Mesenchymal stem cell (in vitro differentiated cells and primary cell): ENCODE measurements at regions not wholly inside any gene's neighbourhood (a gene's known extent, or its start where the extent isn't known, plus 50 kb on each side); places are given as distances from the start of the nearest gene placed in this dataset.
"Not testable (repeated sequence)": the region's sequence is repeated elsewhere in the genome, so short reads cannot be mapped to it uniquely, and the experiment has no call there.

Source experiments
- DNase-seq: peaks from one replicate; pipeline ENCODE4 v3.0.0-alpha.2; 2013
- H2AFZ ChIP-seq: one replicate; pipeline ENCODE4 v1.6.1; 2013; ENCODE audit warnings: low read depth, mild to moderate bottlenecking, control low read depth, inconsistent platforms, low read length, moderate library complexity
- H2AK5ac ChIP-seq: 2 replicates; pipeline ENCODE4 v1.6.1; 2013; ENCODE audit warnings: low read length, moderate library complexity, mild to moderate bottlenecking, inconsistent platforms; ENCODE audit not compliant: severe bottlenecking
- H2BK120ac ChIP-seq: one replicate; pipeline ENCODE4 v1.6.1; 2013; ENCODE audit warnings: low read depth, mild to moderate bottlenecking, inconsistent platforms, low read length, moderate library complexity
- H2BK12ac ChIP-seq, 2 experiments: one replicate each; pipeline ENCODE4 v1.6.1; 2013; ENCODE audit warnings: inconsistent platforms in 2 of 2, low read length in 2 of 2, mild to moderate bottlenecking in 2 of 2, moderate library complexity in 2 of 2, control low read depth in 1 of 2
- H2BK15ac ChIP-seq: one replicate; pipeline ENCODE4 v1.6.1; 2013; ENCODE audit warnings: mild to moderate bottlenecking, low read depth, inconsistent platforms; ENCODE audit not compliant: poor library complexity, severe bottlenecking
- H2BK5ac ChIP-seq: 2 replicates; pipeline ENCODE4 v1.6.1; 2013; ENCODE audit warnings: low read depth, mild to moderate bottlenecking, low read length, control low read depth, inconsistent platforms; ENCODE audit not compliant: poor library complexity, severe bottlenecking
- H3K14ac ChIP-seq, 2 experiments: one replicate each; pipeline ENCODE4 v1.6.1; 2013; ENCODE audit warnings: inconsistent platforms in 2 of 2, low read length in 2 of 2, control low read depth in 1 of 2, mild to moderate bottlenecking in 1 of 2, moderate library complexity in 1 of 2
- H3K18ac ChIP-seq, 2 experiments: one replicate each; pipeline ENCODE4 v1.6.1; 2013; ENCODE audit warnings: inconsistent platforms in 2 of 2, low read length in 2 of 2, control low read depth in 1 of 2, low read depth in 1 of 2, mild to moderate bottlenecking in 1 of 2
- H3K23ac ChIP-seq, 2 experiments: one replicate each; pipeline ENCODE4 v1.6.1; 2013; ENCODE audit warnings: inconsistent platforms in 2 of 2, low read length in 2 of 2, mild to moderate bottlenecking in 2 of 2, moderate library complexity in 2 of 2, control low read depth in 1 of 2
- H3K27ac ChIP-seq: 2 replicates; pipeline ENCODE4 v1.5.1; 2013; ENCODE audit warnings: mild to moderate bottlenecking, moderate library complexity, low read length, control low read depth, inconsistent platforms; ENCODE audit not compliant: poor library complexity, severe bottlenecking
- H3K27me3 ChIP-seq, 2 experiments: 2 replicates each; pipeline versions ENCODE4 v1.6.1 to v1.7.0; 2013; ENCODE audit warnings: low read length in 2 of 2, mild to moderate bottlenecking in 2 of 2, moderate library complexity in 2 of 2, control low read depth in 1 of 2, inconsistent platforms in 1 of 2; ENCODE audit not compliant: control insufficient read depth in 1 of 2, insufficient read depth in 1 of 2
- H3K36me3 ChIP-seq, 2 experiments: 2 replicates each; pipeline versions ENCODE4 v1.6.1 to v1.7.0; 2013; ENCODE audit warnings: low read length in 2 of 2, control low read depth in 1 of 2, inconsistent platforms in 1 of 2, low read depth in 1 of 2, mild to moderate bottlenecking in 1 of 2; ENCODE audit not compliant: insufficient read depth in 2 of 2, control insufficient read depth in 1 of 2
- H3K4ac ChIP-seq, 2 experiments: one replicate each; pipeline ENCODE4 v1.6.1; 2013; ENCODE audit warnings: inconsistent platforms in 2 of 2, low read length in 2 of 2, mild to moderate bottlenecking in 2 of 2, moderate library complexity in 2 of 2, control low read depth in 1 of 2, low read depth in 1 of 2
- H3K4me1 ChIP-seq: 2 replicates; pipeline ENCODE4 v1.6.1; 2013; ENCODE audit warnings: low read depth, low read length, control low read depth; ENCODE audit not compliant: control insufficient read depth, insufficient read depth
- H3K4me2 ChIP-seq: 2 replicates; pipeline ENCODE4 v1.6.1; 2013; ENCODE audit warnings: low read length, mild to moderate bottlenecking, inconsistent platforms; ENCODE audit not compliant: poor library complexity, severe bottlenecking
- H3K4me3 ChIP-seq, 2 experiments: 2 replicates each; pipeline versions ENCODE4 v1.5.1 to v1.7.0; 2013; ENCODE audit warnings: low read length in 2 of 2, mild to moderate bottlenecking in 2 of 2, control low read depth in 1 of 2, low read depth in 1 of 2; ENCODE audit not compliant: insufficient read depth in 1 of 2
- H3K79me1 ChIP-seq: replicated peaks from 2 replicates; pipeline ENCODE4 v1.6.1; 2013; ENCODE audit warnings: mild to moderate bottlenecking, control low read depth, low read length, inconsistent platforms; ENCODE audit not compliant: poor library complexity, severe bottlenecking
- H3K9ac ChIP-seq: 2 replicates; pipeline ENCODE4 v1.7.0; 2013; ENCODE audit warnings: mild to moderate bottlenecking, low read length, moderate library complexity
- H3K9me3 ChIP-seq: 2 replicates; pipeline ENCODE4 v1.7.0; 2013; ENCODE audit warnings: mild to moderate bottlenecking, low read length; ENCODE audit not compliant: control insufficient read depth
- H4K8ac ChIP-seq: one replicate; pipeline ENCODE4 v1.6.1; 2013; ENCODE audit warnings: inconsistent platforms, mild to moderate bottlenecking, low read length, moderate library complexity
- H4K91ac ChIP-seq: one replicate; pipeline ENCODE4 v1.6.1; 2013; ENCODE audit warnings: mild to moderate bottlenecking, low read length, inconsistent platforms
- WGBS: methylation state at CpG from one replicate; pipeline ENCODE4 v1.1.7; 2013; ENCODE audit warnings: mixed read lengths; 5-methylcytosine and 5-hydroxymethylcytosine counted together

DNA sequence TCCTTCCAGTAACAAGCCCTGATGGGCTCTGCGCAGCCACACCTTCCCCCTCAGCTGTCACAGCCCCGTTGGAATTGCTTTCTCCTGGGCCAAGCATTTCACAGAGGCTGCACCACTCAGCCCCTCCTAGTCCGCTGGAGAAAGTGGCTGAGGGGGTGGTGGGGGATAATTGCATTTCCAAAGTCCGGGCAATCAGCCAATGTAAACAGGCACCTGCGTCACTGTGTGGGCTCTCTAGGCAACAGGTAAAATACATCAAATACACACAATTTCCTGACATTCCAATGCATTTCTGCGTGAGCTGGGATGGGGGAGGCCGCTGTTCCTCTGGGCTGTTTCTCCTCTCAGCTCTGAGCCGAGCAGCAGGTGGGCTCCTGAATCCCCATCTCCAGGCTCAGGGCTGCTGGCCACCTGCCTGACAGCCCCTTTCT is 281.1 kb downstream of the ADGRD1 start:
- H3K18ac ChIP-seq, H2BK15ac ChIP-seq, H3K9ac ChIP-seq, H2BK120ac ChIP-seq, H3K79me1 ChIP-seq, H3K4ac ChIP-seq, H3K36me3 ChIP-seq, H3K4me2 ChIP-seq, H2AK5ac ChIP-seq, DNase-seq, H4K91ac ChIP-seq, H3K4me3 ChIP-seq, H3K4me1 ChIP-seq, H3K27ac ChIP-seq, H2AFZ ChIP-seq, H3K9me3 ChIP-seq, H4K8ac ChIP-seq, H3K23ac ChIP-seq, H3K14ac ChIP-seq, H2BK12ac ChIP-seq, H2BK5ac ChIP-seq: not testable (repeated sequence)
- H3K27me3 ChIP-seq: peaks cover 0 to 11% of the 10 kb centered on the region in 2 experiments
- no CpG with 5 or more reads among the region's 8 CpGs for WGBS

DNA sequence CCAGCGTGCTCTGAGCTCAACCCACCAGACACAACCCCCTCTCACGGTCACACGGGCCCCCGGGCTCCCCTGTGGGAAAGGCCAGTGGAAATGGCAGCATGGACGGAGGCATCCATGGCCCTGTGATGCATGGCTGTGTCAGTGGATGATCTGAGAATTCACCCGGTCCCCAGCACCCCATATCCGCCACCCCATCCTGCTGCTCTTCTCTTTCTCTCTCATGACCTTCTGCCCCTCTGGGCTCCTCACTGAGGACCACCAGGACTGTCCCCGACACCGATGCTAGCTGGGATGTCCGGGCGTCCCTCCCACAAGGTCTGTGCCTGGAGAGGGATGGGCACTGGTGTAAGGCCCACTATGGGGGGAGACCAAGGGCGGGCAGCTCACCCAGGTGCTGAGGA is 282.2 kb downstream of the ADGRD1 start:
- peaks cover 5% of the 10 kb centered on the region for H3K9me3 ChIP-seq
- no peak overlapping the region for H3K4ac ChIP-seq
- no peak overlapping the region for H2BK5ac ChIP-seq
- H3K23ac ChIP-seq: no peak overlapping the region
- H2BK15ac ChIP-seq: no peak overlapping the region
- no peak overlapping the region for H3K27ac ChIP-seq
- no peaks in the 10 kb centered on the region for H3K79me1 ChIP-seq
- no peak overlapping the region for H3K18ac ChIP-seq
- no peak overlapping the region for H4K8ac ChIP-seq
- no peaks in the 10 kb centered on the region for H3K4me1 ChIP-seq
- WGBS: 75% methylated on average over 8 of the region's 12 CpGs
- no peak overlapping the region for H2BK12ac ChIP-seq
- H3K4me3 ChIP-seq: no peak overlapping the region
- H3K4me2 ChIP-seq: no peak overlapping the region
- H3K14ac ChIP-seq: no peak overlapping the region
- H2AK5ac ChIP-seq: no peak overlapping the region
- H3K27me3 ChIP-seq: peaks cover 0 to 8% of the 10 kb centered on the region in 2 experiments
- no peak overlapping the region for H2AFZ ChIP-seq
- no peak overlapping the region for H2BK120ac ChIP-seq
- H3K9ac ChIP-seq: no peak overlapping the region
- no peak for DNase-seq
- no peak overlapping the region for H4K91ac ChIP-seq
- H3K36me3 ChIP-seq: no peaks in the 10 kb centered on the region

DNA sequence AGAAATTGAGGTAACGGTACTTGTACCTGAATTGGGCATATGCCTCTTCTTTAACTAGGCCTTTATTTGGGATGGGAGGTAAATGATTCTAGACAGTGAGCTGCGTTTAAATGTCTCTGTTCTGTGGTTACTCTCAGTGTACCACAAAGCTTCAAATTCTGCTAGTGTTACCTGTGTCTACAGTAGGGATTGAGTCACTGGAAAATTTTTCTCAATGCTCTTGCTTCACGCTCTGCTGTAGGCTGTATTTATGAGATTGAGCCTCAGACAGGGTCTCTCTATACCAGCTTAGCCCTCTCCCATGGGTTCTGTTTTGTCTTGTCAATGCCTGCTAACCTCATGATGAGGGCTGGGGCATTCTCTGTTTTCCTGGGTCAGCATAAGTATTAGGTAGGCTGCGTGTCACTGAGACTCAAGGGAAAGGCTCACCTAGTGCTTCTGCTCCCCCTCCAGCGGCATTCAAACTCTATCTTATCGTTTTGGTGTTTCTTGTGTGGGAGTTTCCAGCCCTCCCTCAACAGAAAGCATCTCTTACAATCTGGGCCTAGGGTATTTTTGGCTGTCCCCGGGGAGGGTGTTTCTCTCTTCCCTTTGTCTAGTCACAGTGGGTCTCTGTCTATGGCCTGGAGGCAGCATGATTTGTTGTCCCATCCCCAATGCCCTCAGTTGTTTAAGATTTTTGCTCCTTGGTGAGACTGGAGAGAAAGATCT is 285.8 kb downstream of the ADGRD1 start:
- Histone ChIP-seq H2BK5ac (no peak overlapping the region), H2BK15ac (no peak overlapping the region), H3K14ac (no peak overlapping the region), H2BK12ac (no peak overlapping the region), H3K4ac (no peak overlapping the region), H3K4me1 (no peaks in the 10 kb centered on the region), H2AK5ac (no peak overlapping the region), H4K8ac (no peak overlapping the region), H3K27me3 (peaks cover 0 to 15% of the 10 kb centered on the region in 2 experiments), H3K18ac (no peak overlapping the region), H3K9me3 (peaks cover 6% of the 10 kb centered on the region), H3K4me2 (no peak overlapping the region), H2BK120ac (no peak overlapping the region), H3K9ac (no peak overlapping the region), H2AFZ (no peak overlapping the region), H3K4me3 (no peak overlapping the region), H4K91ac (no peak overlapping the region), H3K36me3 (no peaks in the 10 kb centered on the region), H3K27ac (no peak overlapping the region), H3K23ac (no peak overlapping the region), H3K79me1 (no peaks in the 10 kb centered on the region)
- WGBS: 71% methylated on average over 7 of the region's 7 CpGs
- DNase-seq: no peak

DNA sequence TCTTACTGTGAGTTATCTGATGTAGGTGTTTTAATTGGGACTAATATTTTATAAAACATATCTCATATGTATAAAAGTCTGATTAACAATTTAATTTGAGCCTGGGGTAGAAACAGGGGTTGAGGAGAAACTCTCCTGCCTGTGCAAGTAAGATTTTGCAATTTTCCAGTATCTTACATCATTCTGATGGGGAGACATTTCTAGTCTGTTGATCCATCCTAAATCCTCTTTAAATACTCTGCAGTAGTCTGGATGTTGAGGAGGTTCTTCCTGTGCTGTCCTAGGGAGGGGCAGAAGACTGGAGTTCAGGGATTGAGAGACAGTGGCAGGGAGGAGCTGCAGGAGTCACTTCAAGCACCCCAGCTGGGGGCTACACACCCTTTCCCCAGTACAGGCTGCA is 287.8 kb downstream of the ADGRD1 start:
- no peak overlapping the region for H4K8ac ChIP-seq
- no peak for DNase-seq
- H3K4ac ChIP-seq: no peak overlapping the region
- no peak overlapping the region for H3K14ac ChIP-seq
- H3K4me3 ChIP-seq: no peak overlapping the region
- H2BK12ac ChIP-seq: no peak overlapping the region
- no peak overlapping the region for H2BK15ac ChIP-seq
- no peak overlapping the region for H3K27ac ChIP-seq
- no peaks in the 10 kb centered on the region for H3K4me1 ChIP-seq
- no peaks in the 10 kb centered on the region for H3K79me1 ChIP-seq
- no peak overlapping the region for H2AFZ ChIP-seq
- no peak overlapping the region for H3K4me2 ChIP-seq
- H3K9ac ChIP-seq: no peak overlapping the region
- no peak overlapping the region for H2BK5ac ChIP-seq
- no peak overlapping the region for H4K91ac ChIP-seq
- H3K27me3 ChIP-seq: peaks cover 0 to 27% of the 10 kb centered on the region in 2 experiments
- no peaks in the 10 kb centered on the region for H3K36me3 ChIP-seq
- H3K9me3 ChIP-seq: peaks cover 6% of the 10 kb centered on the region
- H3K18ac ChIP-seq: no peak overlapping the region
- no peak overlapping the region for H2BK120ac ChIP-seq
- no peak overlapping the region for H2AK5ac ChIP-seq
- no peak overlapping the region for H3K23ac ChIP-seq
